Lower leg skin (tissue), 4 donors: ENCODE measurements at regions not wholly inside any gene's neighbourhood (a gene's known extent, or its start where the extent isn't known, plus 50 kb on each side); places are given as distances from the start of the nearest gene placed in this dataset.
A peak's percentile ranks its signal among the peaks of the same experiment; 100 is the strongest.

Experiments used
- DNase-seq, 2 donors: peaks; one replicate each; pipeline ENCODE4 v3.0.0-alpha.2; 2019; ENCODE audit warnings: low spot score in 2 of 2
- H3K4me3 ChIP-seq: fragments of 200-600 bp; sonication (generic); 2 replicates; pipeline ENCODE4 v1.5.1; 2017; ENCODE audit warnings: mild to moderate bottlenecking, low read depth; ENCODE audit not compliant: poor library complexity, severe bottlenecking
- POLR2A ChIP-seq, 2 donors: fragments of 450-650 bp; IDR thresholded peaks; one replicate each; pipeline ENCODE4 v1.6.1; 2016 to 2017; ENCODE audit warnings: antibody characterized with exemption in 2 of 2, mild to moderate bottlenecking in 1 of 2, moderate library complexity in 1 of 2
- WGBS, 2 donors: methylation state at CpG; one replicate each; pipeline ENCODE4 v1.1.5; 2018; 5-methylcytosine and 5-hydroxymethylcytosine counted together
- intact Hi-C: fragments of 100-400 bp; cut with DNase I; formaldehyde crosslinking; loops from one replicate; pipeline ENCODE4 v1.15.0; 2023; ENCODE audit warnings: low total_unique reads
- TF ChIP-seq, protein P1 (sequence below), 3 donors: fragments of 450-650 bp; IDR thresholded peaks; one replicate each; pipeline ENCODE4 v1.5.1; 2016; ENCODE audit warnings: antibody characterized with exemption in 3 of 3, mild to moderate bottlenecking in 3 of 3, moderate library complexity in 2 of 3

DNA sequence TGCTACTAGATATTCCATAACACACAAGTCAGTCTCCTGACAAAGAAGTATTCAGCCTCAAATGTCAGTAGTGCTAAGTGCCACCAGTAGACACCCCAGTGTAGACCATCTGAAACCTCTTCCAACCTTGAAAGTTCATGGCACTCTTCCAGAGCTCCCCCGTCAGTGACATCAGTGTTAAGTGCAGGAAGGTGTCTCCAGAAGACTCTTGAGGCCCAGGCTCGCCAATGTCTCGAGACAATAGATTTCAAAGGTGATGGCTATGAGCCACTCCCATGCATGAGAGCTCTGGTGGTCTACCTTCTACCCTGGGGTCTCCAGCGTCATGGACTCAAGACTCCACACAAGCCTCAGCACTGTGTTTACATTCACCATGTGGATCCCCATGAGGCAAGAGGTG is 183.8 kb downstream of the SMAD2 start:
- 87 to 96% methylated on average over 4 of the region's 4 CpGs for WGBS, 2 donors
- TF ChIP-seq POLR2A (IDR thresholded peaks at IDR 0.05), result no peak
- TF ChIP-seq, protein P1, sequence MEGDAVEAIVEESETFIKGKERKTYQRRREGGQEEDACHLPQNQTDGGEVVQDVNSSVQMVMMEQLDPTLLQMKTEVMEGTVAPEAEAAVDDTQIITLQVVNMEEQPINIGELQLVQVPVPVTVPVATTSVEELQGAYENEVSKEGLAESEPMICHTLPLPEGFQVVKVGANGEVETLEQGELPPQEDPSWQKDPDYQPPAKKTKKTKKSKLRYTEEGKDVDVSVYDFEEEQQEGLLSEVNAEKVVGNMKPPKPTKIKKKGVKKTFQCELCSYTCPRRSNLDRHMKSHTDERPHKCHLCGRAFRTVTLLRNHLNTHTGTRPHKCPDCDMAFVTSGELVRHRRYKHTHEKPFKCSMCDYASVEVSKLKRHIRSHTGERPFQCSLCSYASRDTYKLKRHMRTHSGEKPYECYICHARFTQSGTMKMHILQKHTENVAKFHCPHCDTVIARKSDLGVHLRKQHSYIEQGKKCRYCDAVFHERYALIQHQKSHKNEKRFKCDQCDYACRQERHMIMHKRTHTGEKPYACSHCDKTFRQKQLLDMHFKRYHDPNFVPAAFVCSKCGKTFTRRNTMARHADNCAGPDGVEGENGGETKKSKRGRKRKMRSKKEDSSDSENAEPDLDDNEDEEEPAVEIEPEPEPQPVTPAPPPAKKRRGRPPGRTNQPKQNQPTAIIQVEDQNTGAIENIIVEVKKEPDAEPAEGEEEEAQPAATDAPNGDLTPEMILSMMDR (IDR thresholded peaks at IDR 0.05), result no peak
- H3K4me3 ChIP-seq, result no peak overlapping the region
- intact Hi-C loops, result loop anchor here (10.0 kb wide), 1 partner anchor 642 kb away; no protein-coding TSS in a partner anchor
- DNase-seq, result peak in 1 of 2 donors; percentile 43

DNA sequence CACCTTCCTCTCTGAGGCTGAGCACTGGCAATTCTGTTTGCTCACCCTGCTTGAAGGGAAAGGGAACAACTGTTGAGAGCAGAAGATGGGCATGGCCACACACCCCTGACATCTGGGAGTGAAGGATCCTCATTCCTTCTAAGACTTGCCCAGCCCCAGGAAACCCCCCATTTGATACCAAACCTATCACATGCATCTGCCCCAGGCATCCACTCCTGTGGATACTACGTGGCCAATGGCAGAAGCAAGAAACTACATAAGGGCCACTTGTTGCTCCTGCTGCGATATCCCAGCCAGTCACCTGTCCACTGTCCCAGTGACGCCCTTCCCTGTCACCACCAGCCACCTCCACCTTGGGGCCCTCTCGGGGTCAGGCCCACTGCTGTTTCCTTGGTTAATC is 185.2 kb downstream of the SMAD2 start:
- 83 to 91% methylated on average over 4 of the region's 4 CpGs for WGBS, 2 donors
- intact Hi-C loops, result loop anchor here (10.0 kb wide), 1 partner anchor 640 kb away; no protein-coding TSS in a partner anchor
- peak in 1 of 2 donors; percentile 48 for DNase-seq

DNA sequence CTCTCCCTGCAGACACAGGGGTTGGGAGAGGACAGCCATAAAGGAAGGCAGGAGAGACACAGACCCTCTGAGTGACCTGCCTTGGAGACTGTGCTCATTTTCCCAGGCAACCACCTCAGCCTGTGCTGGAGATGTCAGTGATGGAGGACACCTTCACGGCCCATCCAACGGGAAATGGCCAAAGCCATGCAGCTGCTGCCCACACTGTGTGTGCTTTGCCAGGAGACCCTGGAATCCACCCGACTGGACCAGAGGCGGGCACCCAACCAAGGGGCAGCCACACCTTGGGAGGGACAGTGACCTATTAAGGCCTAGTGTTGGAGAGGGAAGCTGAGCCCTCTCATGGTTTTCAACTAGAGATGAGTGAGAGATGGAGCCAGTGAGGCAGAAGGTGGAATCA is 192.5 kb downstream of the SMAD2 start:
- intact Hi-C loops, result no loop called here
- 94 to 100% methylated on average over 2 to 4 of the region's 4 CpGs for WGBS, 2 donors
- DNase-seq, result no peak
- TF ChIP-seq POLR2A (IDR thresholded peaks at IDR 0.05), result no peak
- TF ChIP-seq, protein P1 (IDR thresholded peaks at IDR 0.05), result no peak
- H3K4me3 ChIP-seq, result no peak overlapping the region

More for the DNA sequence above, 185.2 kb downstream of the SMAD2 start:
- TF ChIP-seq POLR2A (IDR thresholded peaks at IDR 0.05), result no peak
- TF ChIP-seq, protein P1 (IDR thresholded peaks at IDR 0.05), result no peak
- no peak overlapping the region for H3K4me3 ChIP-seq

DNA sequence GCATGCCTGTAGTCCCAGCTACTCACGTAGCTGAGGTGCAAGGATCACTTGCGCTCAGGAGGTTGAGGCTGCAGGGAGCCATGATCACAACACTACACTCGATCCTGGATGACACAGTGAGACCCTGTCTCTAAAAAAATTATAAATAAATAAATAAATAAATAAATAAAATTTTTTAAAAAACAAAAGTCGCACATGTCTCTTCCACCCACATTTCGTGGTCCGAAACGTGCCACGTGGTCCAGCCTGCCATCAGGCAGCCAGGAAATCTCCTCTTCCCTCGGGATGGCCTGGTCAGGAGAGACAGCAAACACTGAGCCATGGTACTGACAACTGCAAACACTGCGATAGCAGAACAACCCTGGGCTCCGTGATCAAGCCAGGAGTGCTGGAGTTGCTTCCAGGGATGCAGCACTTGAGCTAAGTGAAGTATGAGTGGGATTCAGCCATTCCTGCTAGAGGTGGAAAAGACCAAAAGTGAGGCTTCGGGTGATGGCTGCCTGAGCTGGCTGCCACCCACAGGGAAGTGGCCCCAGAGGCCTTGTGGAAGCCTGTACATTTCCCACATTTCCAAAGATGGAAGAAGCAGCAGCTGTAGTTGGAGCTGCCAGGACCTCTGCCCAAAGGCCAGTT is 193.1 kb downstream of the SMAD2 start:
- no peak for TF ChIP-seq POLR2A (IDR thresholded peaks at IDR 0.05)
- TF ChIP-seq, protein P1 (IDR thresholded peaks at IDR 0.05), result no peak
- no peak overlapping the region for H3K4me3 ChIP-seq
- peak in 1 of 2 donors; percentile 68 for DNase-seq
- intact Hi-C loops, result no loop called here
- 88 to 93% methylated on average over 12 of the region's 12 CpGs for WGBS, 2 donors

DNA sequence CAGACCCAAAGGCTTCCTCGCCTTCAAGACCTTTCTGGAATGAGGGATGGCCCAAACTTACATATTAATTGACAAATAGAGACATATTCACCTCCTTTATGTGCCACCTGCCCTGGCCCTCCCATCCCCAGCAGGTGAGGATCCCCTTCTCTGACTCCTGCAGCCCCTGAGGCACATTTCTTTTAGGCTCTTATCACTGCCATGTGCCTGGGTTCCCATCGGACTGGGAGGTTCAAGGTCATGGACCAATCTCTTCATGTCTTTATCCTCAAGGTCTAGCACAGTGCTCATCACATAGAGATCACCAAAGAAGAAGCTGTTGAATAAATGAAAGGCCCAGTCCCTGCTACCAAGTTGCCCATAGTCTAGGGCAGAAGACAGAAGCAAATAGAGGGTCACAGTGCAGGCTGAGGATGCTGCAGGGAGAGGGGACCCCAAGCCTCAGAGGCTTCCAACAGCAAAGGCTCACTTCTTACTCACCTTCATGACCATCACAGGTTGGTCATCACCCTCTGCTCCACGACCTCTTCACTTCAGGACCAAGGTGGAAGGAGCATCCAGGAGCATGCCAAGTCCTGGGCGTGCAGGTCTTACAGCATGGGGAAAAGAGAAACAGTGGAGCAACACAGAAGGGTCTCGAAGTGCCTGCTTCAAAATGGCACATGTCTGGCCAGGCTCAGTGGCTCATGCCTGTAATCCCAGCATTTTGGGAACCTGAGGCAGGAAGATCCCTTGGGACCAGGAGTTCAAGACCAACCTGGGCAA is 193.9 kb downstream of the SMAD2 start:
- peak in 1 of 2 donors; percentile 66 for DNase-seq
- no peak overlapping the region for H3K4me3 ChIP-seq
- WGBS, 2 donors, result 55 to 60% methylated on average over 5 of the region's 5 CpGs
- TF ChIP-seq POLR2A (IDR thresholded peaks at IDR 0.05), result no peak
- TF ChIP-seq, protein P1 (IDR thresholded peaks at IDR 0.05), result no peak
- intact Hi-C loops, result no loop called here
